Mesendoderm (in vitro differentiated cells): ENCODE measurements at regions not wholly inside any gene's neighbourhood (a gene's known extent, or its start where the extent isn't known, plus 50 kb on each side); places are given as distances from the start of the nearest gene placed in this dataset. TPM values are rescaled to one million over a fixed set of nuclear protein-coding genes. Genes with fewer than 3 reads are reported as not detected.

Experiments
- DNase-seq: peaks from one replicate; pipeline ENCODE4 v3.0.0; 2013
- H2AK5ac ChIP-seq: 2 replicates; pipeline ENCODE4 v1.6.1; 2013; ENCODE audit warnings: low read length, inconsistent platforms
- H2BK120ac ChIP-seq: 2 replicates; pipeline ENCODE4 v1.6.1; 2013; ENCODE audit warnings: low read depth, mild to moderate bottlenecking, low read length, moderate library complexity, mixed read lengths
- H2BK15ac ChIP-seq: replicated peaks from 2 replicates; pipeline ENCODE4 v1.6.1; 2013; ENCODE audit warnings: low read depth, mild to moderate bottlenecking, moderate library complexity
- H2BK5ac ChIP-seq: 2 replicates; pipeline ENCODE4 v1.6.1; 2013; ENCODE audit warnings: low read length, inconsistent platforms
- H3K18ac ChIP-seq: 2 replicates; pipeline ENCODE4 v1.6.1; 2013; ENCODE audit warnings: mild to moderate bottlenecking, low read length, mixed read lengths
- H3K23ac ChIP-seq: one replicate; pipeline ENCODE4 v1.6.1; 2013; ENCODE audit warnings: low read length
- H3K27ac ChIP-seq: 2 replicates; pipeline ENCODE4 v1.5.1; 2013; ENCODE audit warnings: low read depth, mild to moderate bottlenecking, inconsistent platforms, low read length, moderate library complexity
- H3K27me3 ChIP-seq: 2 replicates; pipeline ENCODE4 v1.6.1; 2013; ENCODE audit warnings: low read length, control low read depth, mild to moderate bottlenecking, inconsistent platforms; ENCODE audit not compliant: insufficient read depth, poor library complexity
- H3K36me3 ChIP-seq: 2 replicates; pipeline ENCODE4 v1.6.1; 2013; ENCODE audit warnings: low read length, inconsistent platforms; ENCODE audit not compliant: control insufficient read depth, insufficient read depth
- H3K4ac ChIP-seq: one replicate; pipeline ENCODE4 v1.6.1; 2013; ENCODE audit warnings: low read depth, mild to moderate bottlenecking, low read length, moderate library complexity
- H3K4me1 ChIP-seq: 2 replicates; pipeline ENCODE4 v1.6.1; 2013; ENCODE audit warnings: low read depth, low read length, inconsistent platforms; ENCODE audit not compliant: control insufficient read depth
- H3K4me2 ChIP-seq: 2 replicates; pipeline ENCODE4 v1.6.1; 2013; ENCODE audit warnings: low read length
- H3K4me3 ChIP-seq: 2 replicates; pipeline ENCODE4 v1.5.1; 2013; ENCODE audit warnings: mild to moderate bottlenecking, low read length
- H3K56ac ChIP-seq: one replicate; pipeline ENCODE4 v1.6.1; 2013; ENCODE audit warnings: low read length
- H3K79me1 ChIP-seq: 2 replicates; pipeline ENCODE4 v1.6.1; 2013; ENCODE audit warnings: low read length, inconsistent platforms
- H3K79me2 ChIP-seq: 2 replicates; pipeline ENCODE4 v1.6.1; 2013; ENCODE audit warnings: mild to moderate bottlenecking, low read length; ENCODE audit not compliant: control insufficient read depth, insufficient read depth
- H3K9ac ChIP-seq: 2 replicates; pipeline ENCODE4 v1.6.1; 2013; ENCODE audit warnings: low read length, inconsistent platforms
- H4K5ac ChIP-seq: one replicate; pipeline ENCODE4 v1.6.1; 2013; ENCODE audit warnings: low read length
- H4K8ac ChIP-seq: one replicate; pipeline ENCODE4 v1.6.1; 2013; ENCODE audit warnings: low read depth, mild to moderate bottlenecking, control low read depth, low read length, moderate library complexity
- WGBS: extraction: QIAGEN DNeasy Blood & Tissue Kit; methylation state at CpG from one replicate; pipeline ENCODE4 v1.1.7; 2013; ENCODE audit warnings: low lambda C conversion rate, missing lambda C conversion rate; ENCODE audit not compliant: insufficient coverage; ENCODE audit errors: extremely low coverage; 5-methylcytosine and 5-hydroxymethylcytosine counted together
- small RNA-seq: library from polyadenylated mRNA; stranded (forward); fragments of <200 nt; extraction: miRNeasy Mini kit (QIAGEN cat#:217004); gene quantifications from one replicate; pipeline ENCODE3, GENCODE V24; 2013; ENCODE audit not compliant: insufficient read depth

- Histone ChIP-seq H3K27ac (no peak overlapping the region), H2BK15ac (no peak overlapping the region), H3K9ac (no peak overlapping the region), H3K4me1 (no peaks in the 10 kb centered on the region), H3K79me1 (no peaks in the 10 kb centered on the region), H3K4me3 (no peak overlapping the region), H3K56ac (no peak overlapping the region), H3K18ac (no peak overlapping the region), H4K5ac (no peak overlapping the region), H2AK5ac (no peak overlapping the region), H3K36me3 (no peaks in the 10 kb centered on the region), H4K8ac (no peak overlapping the region), H3K23ac (no peak overlapping the region), H2BK5ac (no peak overlapping the region), H3K79me2 (no peaks in the 10 kb centered on the region), H3K27me3 (no peaks in the 10 kb centered on the region), H3K4me2 (no peak overlapping the region), H3K4ac (no peak overlapping the region), H2BK120ac (no peak overlapping the region)
- no CpG with 5 or more reads among the region's 4 CpGs for WGBS
- DNase-seq = no peak
Measured at GRCh38 chr16:58789351-58789750, 55.2 kb upstream of the GOT2 start.

Small RNA genes lying in the stretch of these regions (small RNA-seq; reads per million reads assigned to genes)
- not detected for gene AC018554.2
- not detected for gene AC092121.1
- gene RF00017 = not detected
- gene RNU4-58P = not detected
- gene RPS27P27 = not detected
